ENCODE measurements at regions not wholly inside any gene's neighbourhood (a gene's known extent, or its start where the extent isn't known, plus 50 kb on each side); places are given as distances from the start of the nearest gene placed in this dataset.

DNA sequence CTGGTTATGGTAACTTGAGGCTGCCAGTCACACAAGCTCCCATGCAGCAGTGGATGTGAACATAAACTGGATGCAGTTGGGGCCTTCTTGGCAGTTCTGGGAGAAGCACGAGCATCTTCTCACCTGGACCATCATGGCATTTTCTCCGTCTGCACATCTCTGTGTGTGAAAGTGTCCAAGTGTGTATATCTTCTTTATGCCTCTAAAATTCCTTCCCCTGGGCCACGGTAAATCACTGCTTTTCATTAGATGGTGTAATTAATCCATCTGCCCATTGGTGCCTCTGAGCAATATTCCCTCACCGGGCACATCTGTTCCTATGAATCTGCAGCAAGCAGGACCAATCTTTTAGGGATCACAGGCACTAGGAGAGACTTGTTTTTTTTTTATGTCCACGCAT is 138.0 kb downstream of the MAP3K7 start:
- TF ChIP-seq, protein P1, sequence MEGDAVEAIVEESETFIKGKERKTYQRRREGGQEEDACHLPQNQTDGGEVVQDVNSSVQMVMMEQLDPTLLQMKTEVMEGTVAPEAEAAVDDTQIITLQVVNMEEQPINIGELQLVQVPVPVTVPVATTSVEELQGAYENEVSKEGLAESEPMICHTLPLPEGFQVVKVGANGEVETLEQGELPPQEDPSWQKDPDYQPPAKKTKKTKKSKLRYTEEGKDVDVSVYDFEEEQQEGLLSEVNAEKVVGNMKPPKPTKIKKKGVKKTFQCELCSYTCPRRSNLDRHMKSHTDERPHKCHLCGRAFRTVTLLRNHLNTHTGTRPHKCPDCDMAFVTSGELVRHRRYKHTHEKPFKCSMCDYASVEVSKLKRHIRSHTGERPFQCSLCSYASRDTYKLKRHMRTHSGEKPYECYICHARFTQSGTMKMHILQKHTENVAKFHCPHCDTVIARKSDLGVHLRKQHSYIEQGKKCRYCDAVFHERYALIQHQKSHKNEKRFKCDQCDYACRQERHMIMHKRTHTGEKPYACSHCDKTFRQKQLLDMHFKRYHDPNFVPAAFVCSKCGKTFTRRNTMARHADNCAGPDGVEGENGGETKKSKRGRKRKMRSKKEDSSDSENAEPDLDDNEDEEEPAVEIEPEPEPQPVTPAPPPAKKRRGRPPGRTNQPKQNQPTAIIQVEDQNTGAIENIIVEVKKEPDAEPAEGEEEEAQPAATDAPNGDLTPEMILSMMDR (IDR thresholded peaks at IDR 0.05; ENCODE audit: borderline replicate concordance, control extremely low read depth, extremely low read depth, insufficient read depth, missing control alignments): no peak
- in situ Hi-C loops (cut with MboI; ENCODE audit: low sequenced_read_pairs, unreplicated experiment): no loop called here
- DNase-seq (ENCODE audit: low spot score): no peak

DNA sequence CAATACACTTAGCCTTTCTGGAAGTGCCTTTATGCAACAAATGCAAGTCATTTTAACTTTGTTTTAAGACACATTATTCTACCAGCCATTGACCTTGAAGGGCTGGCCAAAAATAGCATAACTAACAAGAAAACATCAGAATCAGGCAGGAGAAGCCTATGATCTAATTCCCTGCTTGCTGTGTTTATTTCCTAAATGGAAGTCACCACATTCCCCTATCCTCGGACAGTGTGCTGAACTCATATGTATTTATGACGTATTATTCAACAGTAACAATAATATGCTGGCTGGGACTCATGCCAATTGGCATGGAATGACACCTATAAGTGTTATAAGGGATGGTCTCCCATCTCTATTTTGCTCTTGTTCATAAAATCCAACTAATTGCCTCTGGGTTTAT is 140.7 kb downstream of the MAP3K7 start:
- DNase-seq (ENCODE audit: low spot score): no peak
- TF ChIP-seq, protein P1 (IDR thresholded peaks at IDR 0.05; ENCODE audit: borderline replicate concordance, control extremely low read depth, extremely low read depth, insufficient read depth, missing control alignments): no peak
- in situ Hi-C loops (cut with MboI; ENCODE audit: low sequenced_read_pairs, unreplicated experiment): no loop called here

DNA sequence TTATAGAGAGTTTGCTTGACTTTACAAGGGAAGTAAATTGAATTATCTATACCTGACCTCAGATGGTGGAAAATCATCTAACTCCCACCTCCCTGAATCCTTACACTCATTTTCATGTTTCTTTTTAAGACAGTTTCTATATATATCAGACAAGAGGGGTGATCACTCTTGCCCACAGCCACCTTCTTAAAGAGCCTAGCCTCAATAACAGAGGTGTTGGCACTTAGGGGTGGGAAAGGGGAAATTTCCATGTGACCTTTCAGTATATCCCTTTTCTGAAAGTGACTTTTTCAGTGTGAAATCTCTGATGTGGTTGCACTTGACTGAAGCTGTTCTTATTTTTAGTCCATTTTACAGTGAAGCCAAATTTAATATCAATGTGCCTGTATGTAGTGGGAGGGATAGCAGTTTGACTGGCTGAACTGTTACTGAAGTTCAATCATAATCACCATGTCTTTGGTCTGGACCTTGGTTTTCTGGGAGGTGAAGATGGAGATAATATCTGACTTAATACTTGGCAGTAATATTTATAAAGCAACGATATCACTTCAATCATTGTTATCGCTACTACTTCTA is 141.3 kb downstream of the MAP3K7 start:
- DNase-seq (ENCODE audit: low spot score): no peak
- in situ Hi-C loops (cut with MboI; ENCODE audit: low sequenced_read_pairs, unreplicated experiment): no loop called here
- TF ChIP-seq, protein P1 (IDR thresholded peaks at IDR 0.05; ENCODE audit: borderline replicate concordance, control extremely low read depth, extremely low read depth, insufficient read depth, missing control alignments): no peak

DNA sequence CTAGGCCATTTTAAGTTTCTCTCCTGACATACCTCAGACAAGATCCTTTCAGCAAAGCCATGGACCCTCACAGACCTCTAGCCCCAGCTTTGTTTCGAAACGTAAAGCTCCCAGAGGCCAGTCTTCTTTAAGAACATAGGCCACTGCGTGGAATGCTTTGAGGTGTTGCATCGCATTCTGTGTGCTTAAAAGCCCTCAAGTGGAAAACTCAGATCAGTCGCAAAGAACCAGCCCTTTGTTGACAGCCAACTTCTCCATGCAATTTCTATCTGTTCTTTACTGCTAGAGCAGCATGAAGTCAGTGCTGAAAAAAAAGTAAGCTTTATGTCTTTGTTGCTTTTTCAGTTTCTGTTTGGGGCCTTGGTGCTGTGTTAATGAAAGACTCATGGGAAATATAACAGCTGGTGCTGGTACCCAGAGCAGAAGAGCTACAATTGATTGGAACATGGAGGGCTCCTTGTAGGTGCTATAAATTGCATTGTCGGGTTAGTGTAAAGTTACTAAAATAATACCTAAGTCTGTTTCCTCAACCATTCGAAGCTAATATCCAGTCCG is 142.6 kb downstream of the MAP3K7 start:
- in situ Hi-C loops (cut with MboI; ENCODE audit: low sequenced_read_pairs, unreplicated experiment): no loop called here
- TF ChIP-seq, protein P1 (IDR thresholded peaks at IDR 0.05; ENCODE audit: borderline replicate concordance, control extremely low read depth, extremely low read depth, insufficient read depth, missing control alignments): no peak
- no peak for DNase-seq (ENCODE audit: low spot score)

DNA sequence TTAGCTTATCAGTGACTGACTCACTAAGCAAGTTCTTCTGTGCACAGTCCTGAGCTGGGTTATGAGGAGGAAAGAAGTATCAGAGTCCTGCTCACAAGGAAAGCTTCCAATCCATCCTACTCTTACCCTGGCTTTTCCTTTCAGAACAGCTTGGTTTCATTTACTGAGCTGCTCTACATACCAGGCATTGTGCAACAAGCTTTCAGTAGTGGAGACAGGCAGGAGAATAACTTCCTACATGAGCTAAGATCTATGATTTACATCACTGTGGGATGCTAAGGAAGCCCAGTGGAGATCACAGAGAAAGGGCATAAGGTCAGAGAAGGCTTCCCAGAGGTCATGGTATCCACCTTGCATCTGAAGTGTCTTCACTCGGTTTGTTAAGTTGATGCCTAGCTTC is 144.5 kb downstream of the MAP3K7 start:
- no peak for DNase-seq (ENCODE audit: low spot score)
- TF ChIP-seq, protein P1 (IDR thresholded peaks at IDR 0.05; ENCODE audit: borderline replicate concordance, control extremely low read depth, extremely low read depth, insufficient read depth, missing control alignments): no peak
- in situ Hi-C loops (cut with MboI; ENCODE audit: low sequenced_read_pairs, unreplicated experiment): no loop called here

DNA sequence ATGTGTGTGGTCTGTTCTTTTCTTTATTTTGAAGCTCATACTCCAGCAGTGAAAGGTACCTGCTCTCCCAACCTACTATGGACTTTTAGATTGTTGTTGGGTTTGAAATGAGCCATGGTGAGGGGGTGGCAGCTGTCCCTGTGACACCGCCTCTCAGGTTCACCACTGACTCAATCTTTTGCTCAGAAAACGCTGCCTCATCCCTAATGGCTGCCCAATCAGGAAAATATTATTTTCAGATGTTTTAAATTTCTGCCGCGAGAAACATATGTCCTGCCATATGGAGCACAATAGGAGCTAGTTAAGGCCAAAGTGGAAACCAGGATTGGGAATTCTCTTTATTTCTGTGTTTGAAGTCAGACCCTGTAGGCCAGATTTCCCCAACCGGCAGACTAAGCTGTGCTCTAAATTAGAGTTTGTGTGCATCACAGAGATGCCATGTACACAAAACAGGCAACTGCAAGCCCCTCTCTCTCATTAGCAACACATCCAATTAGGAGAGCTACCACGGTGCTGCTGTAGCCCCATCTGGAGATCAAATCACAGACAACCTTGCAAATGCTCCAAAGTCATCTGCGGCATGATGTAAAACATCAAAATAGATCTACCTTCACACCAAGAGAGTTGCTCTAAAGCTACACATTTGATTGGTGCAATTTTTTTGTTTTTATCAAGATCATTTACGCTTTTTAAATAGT is 144.1 kb upstream of the BACH2 start:
- DNase-seq (ENCODE audit: low spot score): no peak
- in situ Hi-C loops (cut with MboI; ENCODE audit: low sequenced_read_pairs, unreplicated experiment): no loop called here
- TF ChIP-seq, protein P1 (IDR thresholded peaks at IDR 0.05; ENCODE audit: borderline replicate concordance, control extremely low read depth, extremely low read depth, insufficient read depth, missing control alignments): no peak
